Astrocyte (in vitro differentiated cells and primary cell): ENCODE measurements at regions not wholly inside any gene's neighbourhood (a gene's known extent, or its start where the extent isn't known, plus 50 kb on each side); places are given as distances from the start of the nearest gene placed in this dataset.

Experiments
- CTCF ChIP-seq: IDR thresholded peaks from 2 replicates; pipeline ENCODE4 v1.5.1; 2011; ENCODE audit warnings: low read depth, mild to moderate bottlenecking, inconsistent platforms, low read length, moderate library complexity; ENCODE audit not compliant: insufficient read depth
- EZH2 ChIP-seq: IDR thresholded peaks from 2 replicates; pipeline ENCODE4 v1.6.1; 2012; ENCODE audit warnings: mild to moderate bottlenecking, low read length, inconsistent platforms; ENCODE audit not compliant: insufficient read depth

DNA sequence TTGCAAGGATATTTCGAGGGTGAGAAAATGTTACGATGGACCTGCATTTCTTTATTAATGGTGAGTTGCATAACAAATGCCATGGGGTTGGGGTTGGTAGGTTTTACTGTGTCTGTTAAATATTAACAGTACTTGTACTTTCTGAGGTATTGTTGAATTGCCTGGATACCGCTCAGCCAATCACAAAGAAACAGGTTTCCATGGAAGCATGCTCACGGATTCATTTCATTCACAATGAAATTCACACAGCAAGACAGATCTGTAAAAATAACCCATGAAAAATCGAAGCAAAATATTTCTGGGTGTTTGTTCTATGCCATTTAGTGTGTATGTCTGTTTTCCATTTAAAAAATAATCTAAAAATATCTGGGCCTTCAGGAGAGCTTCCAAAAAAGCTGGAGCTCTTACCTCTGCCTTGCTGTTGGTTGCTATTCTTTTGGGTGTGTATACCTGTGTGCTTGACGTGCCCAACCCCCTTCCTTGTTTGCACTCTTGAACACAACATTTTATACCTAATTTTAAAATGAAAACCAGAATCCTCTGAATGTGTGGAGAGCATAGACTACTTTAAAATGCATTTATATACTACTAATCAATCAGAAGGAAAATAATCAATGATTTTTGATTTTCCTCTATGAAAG is 479.8 kb upstream of the TBL1XR1 start:
- TF ChIP-seq CTCF (no peak), EZH2 (no peak)
